ENCODE measurements at regions not wholly inside any gene's neighbourhood (a gene's known extent, or its start where the extent isn't known, plus 50 kb on each side); places are given as distances from the start of the nearest gene placed in this dataset.

GRCh38 chr16:62277942-62278341 lies 241.7 kb upstream of the CDH8 start:
- TF ChIP-seq, protein P1, sequence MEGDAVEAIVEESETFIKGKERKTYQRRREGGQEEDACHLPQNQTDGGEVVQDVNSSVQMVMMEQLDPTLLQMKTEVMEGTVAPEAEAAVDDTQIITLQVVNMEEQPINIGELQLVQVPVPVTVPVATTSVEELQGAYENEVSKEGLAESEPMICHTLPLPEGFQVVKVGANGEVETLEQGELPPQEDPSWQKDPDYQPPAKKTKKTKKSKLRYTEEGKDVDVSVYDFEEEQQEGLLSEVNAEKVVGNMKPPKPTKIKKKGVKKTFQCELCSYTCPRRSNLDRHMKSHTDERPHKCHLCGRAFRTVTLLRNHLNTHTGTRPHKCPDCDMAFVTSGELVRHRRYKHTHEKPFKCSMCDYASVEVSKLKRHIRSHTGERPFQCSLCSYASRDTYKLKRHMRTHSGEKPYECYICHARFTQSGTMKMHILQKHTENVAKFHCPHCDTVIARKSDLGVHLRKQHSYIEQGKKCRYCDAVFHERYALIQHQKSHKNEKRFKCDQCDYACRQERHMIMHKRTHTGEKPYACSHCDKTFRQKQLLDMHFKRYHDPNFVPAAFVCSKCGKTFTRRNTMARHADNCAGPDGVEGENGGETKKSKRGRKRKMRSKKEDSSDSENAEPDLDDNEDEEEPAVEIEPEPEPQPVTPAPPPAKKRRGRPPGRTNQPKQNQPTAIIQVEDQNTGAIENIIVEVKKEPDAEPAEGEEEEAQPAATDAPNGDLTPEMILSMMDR (IDR thresholded peaks at IDR 0.05) = no peak

DNA sequence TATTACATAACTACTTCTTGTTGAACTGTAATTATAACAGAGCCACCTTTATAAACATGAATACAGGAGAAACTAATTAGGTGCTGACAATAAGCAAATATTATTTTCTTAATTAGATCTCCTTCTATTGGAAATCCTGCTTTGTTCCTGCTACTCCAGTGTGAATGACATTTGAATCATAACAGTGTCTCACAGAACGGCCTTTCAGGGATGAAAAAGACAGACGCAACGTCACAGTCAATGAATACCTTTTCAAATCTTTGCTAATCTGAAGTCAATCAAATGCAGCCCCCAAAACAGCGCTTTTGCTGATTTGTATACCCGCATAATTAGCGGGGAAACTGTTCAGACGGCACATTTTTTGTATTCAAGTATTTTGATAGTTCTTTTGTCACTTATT lies 240.4 kb upstream of the CDH8 start:
- TF ChIP-seq, protein P1 (IDR thresholded peaks at IDR 0.05) = no peak

DNA sequence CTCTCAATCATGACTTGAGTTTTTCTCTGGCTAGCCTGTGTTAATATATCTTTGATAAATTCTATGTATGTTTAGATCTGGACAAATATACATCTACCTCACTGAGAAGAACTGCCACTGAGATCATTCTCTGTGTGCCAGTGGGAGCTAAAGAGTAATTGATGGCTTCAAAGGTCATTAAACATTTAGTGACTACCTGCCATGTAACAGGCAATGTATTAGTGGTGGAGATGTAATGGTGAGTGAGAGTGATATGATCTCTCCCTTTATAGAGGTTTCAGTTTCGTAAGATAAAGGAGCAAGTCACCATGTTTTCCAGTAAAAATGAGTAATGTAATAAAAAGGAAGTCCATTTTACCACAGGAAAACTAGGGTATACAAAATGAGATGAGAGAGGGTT lies 235.8 kb upstream of the CDH8 start:
- TF ChIP-seq, protein P1 (IDR thresholded peaks at IDR 0.05) = no peak

- TF ChIP-seq, protein P1 (IDR thresholded peaks at IDR 0.05) = no peak
Observed at GRCh38 chr16:62261760-62262159, 225.5 kb upstream of the CDH8 start.

DNA sequence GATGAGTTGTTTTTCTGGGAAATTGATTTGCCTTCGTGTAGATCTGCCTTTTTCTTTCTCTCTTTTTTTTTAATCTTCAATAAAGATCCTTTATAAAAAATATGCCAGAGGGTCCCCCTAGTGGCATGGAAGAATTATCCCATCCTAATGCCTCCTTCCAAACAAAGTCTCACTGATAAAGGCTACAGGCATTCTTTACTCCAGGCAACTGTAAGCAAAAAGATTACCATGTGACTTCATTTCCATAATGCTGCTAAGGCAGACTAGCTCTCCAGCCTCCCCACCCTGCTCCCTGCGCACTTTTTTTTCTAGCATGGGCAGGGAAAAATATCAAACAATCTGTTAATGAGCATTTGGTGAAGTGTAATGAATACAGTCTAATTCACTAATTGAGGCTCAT lies 220.2 kb upstream of the CDH8 start:
- TF ChIP-seq, protein P1 (IDR thresholded peaks at IDR 0.05) = no peak; the same call in 1 of the 2 replicates

DNA sequence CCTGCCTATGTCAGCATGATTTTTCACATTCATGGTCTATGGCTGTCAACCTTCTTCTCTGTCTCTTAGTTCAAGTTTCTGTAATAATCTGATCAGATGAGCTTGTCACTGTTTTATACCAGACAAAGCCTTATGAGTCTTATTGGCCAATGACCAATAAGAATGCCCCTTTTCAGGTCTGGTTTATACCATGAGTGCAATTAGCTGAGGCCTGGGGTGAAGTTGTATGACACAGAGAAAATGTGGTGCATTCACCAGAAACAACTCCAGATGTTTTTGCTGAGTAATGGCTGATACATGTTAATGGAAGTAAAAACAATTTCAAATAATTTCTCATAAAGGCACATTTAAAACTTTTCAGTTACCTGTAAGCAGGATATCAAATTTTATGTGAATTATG lies 218.6 kb upstream of the CDH8 start:
- TF ChIP-seq, protein P1 (IDR thresholded peaks at IDR 0.05) = no peak

DNA sequence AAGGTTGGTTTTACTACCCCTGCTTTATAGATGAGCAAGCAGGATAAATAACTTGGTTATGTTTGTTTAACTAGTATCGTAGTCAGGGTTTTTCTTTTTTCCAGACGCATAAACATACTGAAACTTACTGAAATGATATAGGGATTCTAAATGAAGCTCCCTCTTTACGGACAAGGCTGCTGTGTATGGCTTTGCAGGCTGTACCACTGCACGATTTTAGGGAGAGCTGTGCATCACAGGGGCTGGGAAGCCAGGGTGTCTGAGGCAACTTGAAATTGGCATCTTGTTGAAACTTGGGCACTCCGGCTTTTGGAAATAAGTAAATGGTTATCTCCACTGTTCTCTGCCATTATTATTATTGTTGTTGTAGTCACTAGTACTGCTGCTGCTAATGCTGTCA lies 218.1 kb upstream of the CDH8 start:
- TF ChIP-seq, protein P1 (IDR thresholded peaks at IDR 0.05) = no peak

DNA sequence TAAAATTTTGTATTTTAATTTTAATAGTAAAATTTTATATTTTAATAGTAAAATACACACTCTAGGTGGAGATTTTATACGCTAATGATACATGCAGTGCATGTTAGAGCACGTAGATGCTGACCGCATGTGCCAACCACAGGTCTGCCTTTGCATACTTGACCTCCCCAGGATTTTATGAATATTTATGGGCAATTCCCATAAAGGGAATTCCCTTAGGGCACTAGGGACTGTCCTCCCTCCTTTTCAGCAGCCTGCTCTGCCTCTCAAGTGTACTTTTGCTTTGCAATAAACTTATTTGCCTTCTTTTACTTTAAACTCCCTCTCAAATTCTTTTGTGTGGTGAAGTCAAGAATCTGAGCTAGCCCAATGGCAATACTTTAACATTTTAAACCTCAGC lies 217.7 kb upstream of the CDH8 start:
- TF ChIP-seq, protein P1 (IDR thresholded peaks at IDR 0.05) = no peak
